ENCODE measurements at regions not wholly inside any gene's neighbourhood (a gene's known extent, or its start where the extent isn't known, plus 50 kb on each side); places are given as distances from the start of the nearest gene placed in this dataset.

DNA sequence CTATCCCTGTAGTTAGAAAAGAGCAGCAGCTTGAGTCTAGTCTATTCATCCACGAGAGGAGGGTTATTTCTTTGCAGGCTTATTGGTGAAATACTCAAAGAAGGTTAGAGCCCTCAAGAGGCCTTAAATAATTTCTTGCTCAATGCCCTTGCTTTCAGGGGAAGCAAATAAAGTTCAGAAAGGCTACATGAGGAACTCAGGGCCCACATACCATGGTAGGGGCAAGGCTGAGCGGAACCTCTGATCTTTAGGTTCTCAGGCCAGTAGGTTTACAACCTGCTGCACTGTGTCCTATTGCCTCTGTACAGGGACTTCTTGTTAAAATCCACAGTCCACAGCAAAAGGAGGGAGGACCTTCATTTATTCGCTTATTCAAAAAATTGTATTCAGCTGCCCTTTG lies 101.7 kb downstream of the ADAMTS15 start:
- WGBS, 2 donors = 91 to 94% methylated on average over 3 of the region's 3 CpGs
- no peaks in the 10 kb centered on the region for H3K27me3 ChIP-seq (ENCODE audit: control insufficient read depth in 1 of 2, insufficient read depth in 2 of 2, low read length in 2 of 2)
- no peaks in the 10 kb centered on the region for H3K36me3 ChIP-seq (ENCODE audit: control insufficient read depth in 2 of 2, insufficient read depth in 2 of 2, low read length in 1 of 2)
- no peaks in the 10 kb centered on the region for H3K9me3 ChIP-seq (ENCODE audit: control insufficient read depth in 2 of 2, insufficient read depth in 1 of 2, low read depth in 1 of 2, low read length in 1 of 2)
- peaks cover 0 to 3% of the 10 kb centered on the region in 2 donors for H3K4me1 ChIP-seq (ENCODE audit: control insufficient read depth in 2 of 2, insufficient read depth in 2 of 2, low read length in 1 of 2)
- no peak overlapping the region for H3K4me3 ChIP-seq (ENCODE audit: low read depth in 1 of 2, low read length in 2 of 2)
- H3K27ac ChIP-seq (ENCODE audit: low read depth in 2 of 2, low read length in 1 of 2) = no peak overlapping the region

DNA sequence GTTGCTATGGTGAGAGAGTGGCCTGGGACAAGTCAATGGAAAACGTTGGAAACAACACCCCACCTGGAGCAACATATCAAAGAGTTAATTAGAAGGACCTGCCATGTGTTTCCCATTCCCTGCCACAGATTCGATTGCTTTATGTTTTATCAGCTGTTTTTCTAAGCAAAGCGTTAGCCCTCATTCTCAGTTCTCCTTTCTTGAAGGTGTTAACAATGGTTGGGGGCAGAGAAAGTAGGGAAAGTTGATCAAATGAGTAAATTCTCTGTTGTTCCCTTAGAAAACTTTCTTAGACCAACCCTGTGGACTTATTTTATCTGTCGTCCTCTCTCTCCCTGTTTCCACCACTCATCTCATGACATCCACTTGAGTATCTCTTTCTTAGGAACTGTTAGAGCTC lies 102.5 kb downstream of the ADAMTS15 start:
- no peaks in the 10 kb centered on the region for H3K36me3 ChIP-seq (ENCODE audit: control insufficient read depth in 2 of 2, insufficient read depth in 2 of 2, low read length in 1 of 2)
- WGBS, 2 donors = 58 to 63% methylated on average over 4 of the region's 4 CpGs
- peaks cover 0 to 3% of the 10 kb centered on the region in 2 donors for H3K4me1 ChIP-seq (ENCODE audit: control insufficient read depth in 2 of 2, insufficient read depth in 2 of 2, low read length in 1 of 2)
- no peak overlapping the region for H3K27ac ChIP-seq (ENCODE audit: low read depth in 2 of 2, low read length in 1 of 2)
- H3K4me3 ChIP-seq (ENCODE audit: low read depth in 1 of 2, low read length in 2 of 2) = no peak overlapping the region
- no peaks in the 10 kb centered on the region for H3K27me3 ChIP-seq (ENCODE audit: control insufficient read depth in 1 of 2, insufficient read depth in 2 of 2, low read length in 2 of 2)
- no peaks in the 10 kb centered on the region for H3K9me3 ChIP-seq (ENCODE audit: control insufficient read depth in 2 of 2, insufficient read depth in 1 of 2, low read depth in 1 of 2, low read length in 1 of 2)

DNA sequence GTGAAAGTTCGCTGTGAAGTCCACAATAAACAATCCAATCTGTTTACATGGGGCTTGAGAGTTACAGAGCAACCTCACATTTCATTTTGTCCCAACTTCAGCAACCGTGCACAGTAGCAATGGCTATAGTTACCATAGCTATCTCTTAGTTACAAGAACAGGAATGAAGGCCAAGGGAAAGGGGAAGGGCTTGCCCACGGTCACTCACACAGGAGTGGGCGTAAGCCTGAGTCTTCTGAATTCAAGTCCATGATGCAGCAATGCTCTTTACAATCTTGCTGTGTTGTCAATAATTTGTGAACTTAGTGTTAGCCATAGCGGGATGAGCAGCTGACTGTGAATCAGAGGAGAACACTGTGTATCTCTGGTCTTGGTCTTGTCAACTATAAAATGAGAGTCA lies 102.9 kb downstream of the ADAMTS15 start:
- Histone ChIP-seq H3K9me3 (ENCODE audit: control insufficient read depth in 2 of 2, insufficient read depth in 1 of 2, low read depth in 1 of 2, low read length in 1 of 2) (no peaks in the 10 kb centered on the region), H3K27me3 (ENCODE audit: control insufficient read depth in 1 of 2, insufficient read depth in 2 of 2, low read length in 2 of 2) (no peaks in the 10 kb centered on the region), H3K4me3 (ENCODE audit: low read depth in 1 of 2, low read length in 2 of 2) (no peak overlapping the region), H3K27ac (ENCODE audit: low read depth in 2 of 2, low read length in 1 of 2) (no peak overlapping the region), H3K4me1 (ENCODE audit: control insufficient read depth in 2 of 2, insufficient read depth in 2 of 2, low read length in 1 of 2) (peaks cover 0 to 3% of the 10 kb centered on the region in 2 donors), H3K36me3 (ENCODE audit: control insufficient read depth in 2 of 2, insufficient read depth in 2 of 2, low read length in 1 of 2) (no peaks in the 10 kb centered on the region)
- WGBS, 2 donors = 80 to 86% methylated on average over 5 of the region's 5 CpGs

DNA sequence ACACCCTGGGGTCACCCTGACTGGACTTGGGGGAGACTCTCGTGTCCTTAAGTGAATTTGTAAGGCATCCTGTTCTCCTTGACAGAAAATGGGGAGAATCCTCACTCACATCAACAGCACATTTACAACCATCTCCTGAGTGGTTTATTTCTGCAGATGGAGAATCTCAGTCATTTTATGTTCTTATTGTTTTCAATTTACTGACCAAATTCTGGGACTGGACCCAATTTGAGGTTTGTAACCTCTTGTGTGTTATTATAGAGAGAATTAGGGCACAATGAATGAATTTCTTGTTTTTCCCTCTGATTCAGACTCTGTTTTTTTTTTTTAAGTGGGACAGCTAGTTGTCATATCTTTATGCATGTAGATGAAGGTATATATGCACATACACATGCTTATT lies 104.9 kb downstream of the ADAMTS15 start:
- Histone ChIP-seq H3K4me3 (ENCODE audit: low read depth in 1 of 2, low read length in 2 of 2) (no peak overlapping the region), H3K27me3 (ENCODE audit: control insufficient read depth in 1 of 2, insufficient read depth in 2 of 2, low read length in 2 of 2) (no peaks in the 10 kb centered on the region), H3K36me3 (ENCODE audit: control insufficient read depth in 2 of 2, insufficient read depth in 2 of 2, low read length in 1 of 2) (no peaks in the 10 kb centered on the region), H3K9me3 (ENCODE audit: control insufficient read depth in 2 of 2, insufficient read depth in 1 of 2, low read depth in 1 of 2, low read length in 1 of 2) (no peaks in the 10 kb centered on the region), H3K4me1 (ENCODE audit: control insufficient read depth in 2 of 2, insufficient read depth in 2 of 2, low read length in 1 of 2) (peaks cover 0 to 3% of the 10 kb centered on the region in 2 donors), H3K27ac (ENCODE audit: low read depth in 2 of 2, low read length in 1 of 2) (no peak overlapping the region)
- 77 to 100% methylated on average over 1 of the region's 1 CpG for WGBS, 2 donors

DNA sequence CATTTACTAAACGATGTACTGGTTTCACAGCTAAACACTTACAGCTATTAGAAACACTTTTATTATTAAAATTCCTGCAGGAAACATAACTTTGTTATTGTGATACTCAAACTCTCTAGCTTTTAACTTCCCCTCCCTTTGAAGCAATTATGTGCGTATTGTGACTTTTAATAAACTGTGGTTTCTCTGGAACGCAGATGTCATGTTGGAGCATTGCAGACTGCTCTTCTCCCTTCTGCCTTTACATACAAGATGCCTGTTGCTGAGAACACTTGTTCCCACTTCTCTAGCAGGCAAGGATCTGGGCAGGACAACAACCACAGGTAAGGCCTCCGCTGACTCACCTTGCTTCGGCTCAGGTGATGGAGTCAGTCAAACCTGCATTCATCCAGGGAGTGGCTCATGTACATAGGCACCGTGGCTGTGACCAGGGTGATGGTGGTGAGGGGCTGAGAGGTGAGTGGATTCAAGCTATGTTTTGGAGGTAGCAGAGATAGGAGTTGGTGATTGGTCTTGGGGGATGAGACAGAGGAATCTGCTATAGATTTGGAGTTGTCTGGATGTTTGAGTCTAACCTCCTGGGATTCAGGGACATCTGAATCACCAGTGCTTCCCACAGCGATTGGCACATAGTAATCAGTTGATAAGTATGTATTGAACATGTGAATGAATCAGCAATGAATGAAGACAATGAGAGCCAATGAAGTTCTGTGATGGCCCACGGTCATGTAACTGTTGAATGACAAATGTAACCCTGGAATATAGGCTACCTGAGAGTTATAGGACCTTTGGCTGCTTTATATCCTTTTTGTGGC lies 106.0 kb downstream of the ADAMTS15 start:
- no peaks in the 10 kb centered on the region for H3K36me3 ChIP-seq (ENCODE audit: control insufficient read depth in 2 of 2, insufficient read depth in 2 of 2, low read length in 1 of 2)
- WGBS, 2 donors = 75 to 80% methylated on average over 8 of the region's 8 CpGs
- H3K9me3 ChIP-seq (ENCODE audit: control insufficient read depth in 2 of 2, insufficient read depth in 1 of 2, low read depth in 1 of 2, low read length in 1 of 2) = no peaks in the 10 kb centered on the region
- no peak overlapping the region for H3K27ac ChIP-seq (ENCODE audit: low read depth in 2 of 2, low read length in 1 of 2)
- H3K27me3 ChIP-seq (ENCODE audit: control insufficient read depth in 1 of 2, insufficient read depth in 2 of 2, low read length in 2 of 2) = no peaks in the 10 kb centered on the region
- H3K4me3 ChIP-seq (ENCODE audit: low read depth in 1 of 2, low read length in 2 of 2) = no peak overlapping the region
- H3K4me1 ChIP-seq (ENCODE audit: control insufficient read depth in 2 of 2, insufficient read depth in 2 of 2, low read length in 1 of 2) = no peaks in the 10 kb centered on the region

DNA sequence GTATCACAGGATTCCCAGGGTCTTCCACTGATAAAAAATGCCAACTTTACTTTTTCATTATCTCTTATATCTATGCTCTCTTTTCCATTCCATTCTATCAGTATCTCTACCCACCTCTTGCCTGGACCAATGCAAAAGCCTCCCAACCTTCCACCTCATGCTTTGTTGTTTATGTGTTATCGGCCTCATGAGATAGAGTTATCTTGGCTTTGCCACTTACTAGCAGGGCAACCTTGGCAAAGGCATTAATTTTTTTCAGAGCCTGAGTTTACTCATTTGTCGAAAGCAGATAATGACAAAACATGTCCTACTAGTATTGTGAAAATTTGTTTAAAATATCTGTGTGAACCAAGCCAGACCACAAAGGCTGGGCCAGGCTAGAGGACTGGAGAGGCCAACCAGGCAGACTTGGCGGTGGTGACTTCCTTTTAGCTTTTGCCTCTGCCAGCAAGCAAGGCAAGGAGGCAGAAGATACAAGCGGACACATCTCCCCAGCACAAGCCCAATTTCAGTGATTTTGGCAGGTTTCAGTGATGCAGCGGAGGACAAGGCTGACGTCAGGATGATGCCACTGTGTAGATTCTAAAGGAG lies 106.9 kb downstream of the ADAMTS15 start:
- Histone ChIP-seq H3K4me3 (ENCODE audit: low read depth in 1 of 2, low read length in 2 of 2) (no peak overlapping the region), H3K9me3 (ENCODE audit: control insufficient read depth in 2 of 2, insufficient read depth in 1 of 2, low read depth in 1 of 2, low read length in 1 of 2) (no peaks in the 10 kb centered on the region), H3K36me3 (ENCODE audit: control insufficient read depth in 2 of 2, insufficient read depth in 2 of 2, low read length in 1 of 2) (no peaks in the 10 kb centered on the region), H3K27ac (ENCODE audit: low read depth in 2 of 2, low read length in 1 of 2) (no peak overlapping the region), H3K27me3 (ENCODE audit: control insufficient read depth in 1 of 2, insufficient read depth in 2 of 2, low read length in 2 of 2) (no peaks in the 10 kb centered on the region), H3K4me1 (ENCODE audit: control insufficient read depth in 2 of 2, insufficient read depth in 2 of 2, low read length in 1 of 2) (no peaks in the 10 kb centered on the region)
- WGBS, 2 donors = 70 to 71% methylated on average over 6 of the region's 6 CpGs

DNA sequence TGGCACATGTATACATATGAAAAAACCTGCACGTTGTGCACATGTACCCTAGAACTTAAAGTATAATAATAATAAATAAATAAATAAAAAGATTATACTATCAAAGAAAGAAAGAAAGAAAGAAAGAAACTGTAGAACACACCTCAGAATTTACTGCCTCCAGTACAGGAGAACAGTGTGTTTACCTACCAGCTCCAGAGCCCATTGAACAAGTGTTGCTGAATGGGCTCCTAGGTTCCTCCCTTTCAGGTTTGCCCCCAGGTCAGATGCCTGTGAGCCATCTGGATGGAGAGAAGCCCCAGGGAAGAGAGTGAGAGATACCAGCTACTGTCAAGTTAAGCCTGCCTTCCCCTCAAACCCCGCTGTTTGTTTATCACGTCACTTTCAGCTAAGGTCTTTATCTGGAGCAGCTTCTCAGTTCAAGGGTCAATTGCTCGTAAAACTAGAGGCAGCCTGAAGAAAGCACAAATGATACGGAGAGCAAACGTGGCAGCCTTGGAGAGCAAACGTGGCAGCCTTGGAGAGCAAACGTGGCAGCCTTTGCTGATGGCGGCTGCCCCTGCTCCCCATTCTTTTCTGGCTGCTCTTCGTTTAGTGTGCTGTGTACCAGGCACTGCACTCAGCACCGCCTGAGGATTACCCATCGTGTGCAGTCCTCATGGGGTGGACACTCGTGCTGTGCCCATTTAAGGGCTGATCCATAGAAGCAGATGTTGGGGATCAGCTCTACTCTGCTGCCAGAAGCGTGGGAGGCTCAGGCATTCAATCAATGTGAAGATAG lies 111.7 kb downstream of the ADAMTS15 start:
- no peak overlapping the region for H3K4me3 ChIP-seq (ENCODE audit: low read depth in 1 of 2, low read length in 2 of 2)
- 70 to 77% methylated on average over 14 of the region's 14 CpGs for WGBS, 2 donors
- no peaks in the 10 kb centered on the region for H3K9me3 ChIP-seq (ENCODE audit: control insufficient read depth in 2 of 2, insufficient read depth in 1 of 2, low read depth in 1 of 2, low read length in 1 of 2)
- no peaks in the 10 kb centered on the region for H3K27me3 ChIP-seq (ENCODE audit: control insufficient read depth in 1 of 2, insufficient read depth in 2 of 2, low read length in 2 of 2)
- H3K4me1 ChIP-seq (ENCODE audit: control insufficient read depth in 2 of 2, insufficient read depth in 2 of 2, low read length in 1 of 2) = no peaks in the 10 kb centered on the region
- no peaks in the 10 kb centered on the region for H3K36me3 ChIP-seq (ENCODE audit: control insufficient read depth in 2 of 2, insufficient read depth in 2 of 2, low read length in 1 of 2)
- H3K27ac ChIP-seq (ENCODE audit: low read depth in 2 of 2, low read length in 1 of 2) = no peak overlapping the region

DNA sequence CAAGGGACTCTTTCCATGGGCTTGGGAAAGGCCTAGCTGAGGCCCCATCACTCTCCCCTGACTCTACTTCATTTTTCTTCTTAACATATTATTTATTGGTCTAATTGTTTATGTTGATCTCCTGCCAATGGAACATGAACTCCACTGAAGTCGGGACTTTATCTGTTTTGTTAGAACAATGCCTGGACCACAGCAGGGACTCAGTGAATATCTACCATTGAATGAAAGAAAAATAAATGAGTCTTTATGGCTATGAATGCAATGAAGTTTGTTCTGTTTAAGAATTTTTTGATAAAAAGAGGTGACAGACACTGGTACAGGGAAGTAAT lies 112.3 kb downstream of the ADAMTS15 start:
- no peaks in the 10 kb centered on the region for H3K4me1 ChIP-seq (ENCODE audit: control insufficient read depth in 2 of 2, insufficient read depth in 2 of 2, low read length in 1 of 2)
- H3K27me3 ChIP-seq (ENCODE audit: control insufficient read depth in 1 of 2, insufficient read depth in 2 of 2, low read length in 2 of 2) = no peaks in the 10 kb centered on the region
- WGBS, 2 donors = 46 to 52% methylated on average over 1 of the region's 1 CpG
- H3K36me3 ChIP-seq (ENCODE audit: control insufficient read depth in 2 of 2, insufficient read depth in 2 of 2, low read length in 1 of 2) = no peaks in the 10 kb centered on the region
- no peaks in the 10 kb centered on the region for H3K9me3 ChIP-seq (ENCODE audit: control insufficient read depth in 2 of 2, insufficient read depth in 1 of 2, low read depth in 1 of 2, low read length in 1 of 2)
- no peak overlapping the region for H3K27ac ChIP-seq (ENCODE audit: low read depth in 2 of 2, low read length in 1 of 2)
- H3K4me3 ChIP-seq (ENCODE audit: low read depth in 1 of 2, low read length in 2 of 2) = no peak overlapping the region

DNA sequence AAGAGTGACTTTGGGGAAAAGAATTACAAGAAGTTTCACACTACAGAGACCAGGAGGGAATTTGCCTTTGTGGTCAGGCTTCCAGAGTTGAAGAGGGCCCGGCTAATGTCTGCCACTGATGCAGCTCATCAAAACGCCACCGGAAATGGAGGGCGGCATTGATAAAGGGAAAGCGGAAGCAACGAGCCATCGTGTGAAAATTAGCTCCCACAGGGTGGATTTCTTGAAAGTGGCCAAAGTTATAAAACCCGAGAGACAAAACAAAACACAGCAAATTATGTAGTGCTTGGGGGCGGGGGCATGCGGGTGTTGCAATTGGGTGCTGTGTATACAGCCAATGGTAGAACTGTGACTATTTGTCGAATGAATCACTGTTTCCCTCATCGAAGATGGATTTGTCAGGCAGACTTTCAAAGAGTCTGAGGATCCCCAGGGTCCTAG lies 113.0 kb downstream of the ADAMTS15 start:
- Histone ChIP-seq H3K4me1 (ENCODE audit: control insufficient read depth in 2 of 2, insufficient read depth in 2 of 2, low read length in 1 of 2) (no peaks in the 10 kb centered on the region), H3K27me3 (ENCODE audit: control insufficient read depth in 1 of 2, insufficient read depth in 2 of 2, low read length in 2 of 2) (no peaks in the 10 kb centered on the region), H3K27ac (ENCODE audit: low read depth in 2 of 2, low read length in 1 of 2) (no peak overlapping the region), H3K36me3 (ENCODE audit: control insufficient read depth in 2 of 2, insufficient read depth in 2 of 2, low read length in 1 of 2) (no peaks in the 10 kb centered on the region), H3K9me3 (ENCODE audit: control insufficient read depth in 2 of 2, insufficient read depth in 1 of 2, low read depth in 1 of 2, low read length in 1 of 2) (no peaks in the 10 kb centered on the region), H3K4me3 (ENCODE audit: low read depth in 1 of 2, low read length in 2 of 2) (no peak overlapping the region)
- WGBS, 2 donors = 83 to 87% methylated on average over 12 of the region's 12 CpGs

Measured in esophagus (tissue), 2 donors.